ENCODE measurements at regions not wholly inside any gene's neighbourhood (a gene's known extent, or its start where the extent isn't known, plus 50 kb on each side); places are given as distances from the start of the nearest gene placed in this dataset.

DNA sequence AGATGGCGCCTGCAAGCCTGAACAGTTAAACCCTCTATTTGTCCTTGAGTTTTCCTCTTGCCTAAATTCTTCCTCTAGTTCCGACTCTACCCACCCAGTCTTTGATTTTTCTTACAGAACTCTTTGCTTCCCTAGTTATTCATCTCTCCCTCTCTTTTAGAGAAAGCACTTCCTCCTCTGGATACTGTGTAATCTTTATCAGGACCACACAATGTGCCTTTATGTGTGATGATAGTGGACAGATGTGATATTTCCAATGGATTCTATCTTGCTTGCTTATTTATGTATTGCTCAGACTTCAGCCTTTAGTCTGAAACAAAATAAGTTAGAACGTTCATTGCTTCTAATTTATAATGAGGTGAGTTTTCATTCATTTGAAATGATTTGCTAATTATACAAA, 79.5 kb upstream of the CAV2 start:
- no peak for DNase-seq (ENCODE audit: low spot score)

GRCh38 chr7:116421298-116421697, 78.2 kb upstream of the CAV2 start:
- no peak for DNase-seq (ENCODE audit: low spot score)

DNA sequence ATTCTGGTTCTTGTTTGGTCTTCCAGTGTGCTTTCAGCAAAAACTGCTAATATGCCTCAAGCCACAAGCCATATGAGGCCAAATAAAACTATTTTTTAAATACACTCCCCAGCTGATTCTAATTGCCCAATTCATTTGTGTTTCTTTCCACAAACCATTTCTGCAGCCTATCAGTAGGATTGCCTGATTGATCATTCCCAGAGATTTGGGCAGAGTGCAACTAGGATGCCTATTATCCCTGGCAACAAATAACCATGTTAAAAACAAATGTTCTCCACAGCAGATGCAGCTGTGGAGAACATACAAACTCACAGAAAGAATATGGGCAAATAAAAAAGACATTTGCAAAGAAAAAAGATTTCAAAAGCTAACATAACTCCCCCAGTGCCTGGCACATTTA, 76.9 kb upstream of the CAV2 start:
- DNase-seq (ENCODE audit: low spot score), result no peak

DNA sequence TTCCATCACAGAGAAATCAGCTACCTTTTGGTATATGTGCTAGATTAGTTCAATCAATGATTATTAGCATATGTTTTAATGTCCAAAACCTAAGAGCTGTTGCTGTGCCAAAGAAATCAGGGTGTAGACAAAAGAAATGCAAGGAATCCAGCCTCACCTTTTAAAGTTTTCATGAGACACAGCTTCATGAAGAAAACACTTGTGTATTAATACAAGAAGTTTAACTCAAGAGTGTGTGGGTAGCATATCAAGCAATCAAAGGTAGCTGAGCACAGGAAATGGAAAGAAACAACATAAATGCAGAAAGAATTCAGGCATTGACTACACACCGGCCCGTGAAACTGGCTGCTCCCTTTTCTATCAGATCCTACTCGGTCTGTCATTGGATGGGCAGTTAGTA, 76.0 kb upstream of the CAV2 start:
- DNase-seq (ENCODE audit: low spot score), result no peak

GRCh38 chr7:116425647-116426209, 73.8 kb upstream of the CAV2 start:
- DNase-seq (ENCODE audit: low spot score), result no peak

- DNase-seq (ENCODE audit: low spot score), result no peak
Measured at GRCh38 chr7:116426428-116427156, 72.9 kb upstream of the CAV2 start.

GRCh38 chr7:116429986-116430619, 69.4 kb upstream of the CAV2 start:
- DNase-seq (ENCODE audit: low spot score), result no peak

DNA sequence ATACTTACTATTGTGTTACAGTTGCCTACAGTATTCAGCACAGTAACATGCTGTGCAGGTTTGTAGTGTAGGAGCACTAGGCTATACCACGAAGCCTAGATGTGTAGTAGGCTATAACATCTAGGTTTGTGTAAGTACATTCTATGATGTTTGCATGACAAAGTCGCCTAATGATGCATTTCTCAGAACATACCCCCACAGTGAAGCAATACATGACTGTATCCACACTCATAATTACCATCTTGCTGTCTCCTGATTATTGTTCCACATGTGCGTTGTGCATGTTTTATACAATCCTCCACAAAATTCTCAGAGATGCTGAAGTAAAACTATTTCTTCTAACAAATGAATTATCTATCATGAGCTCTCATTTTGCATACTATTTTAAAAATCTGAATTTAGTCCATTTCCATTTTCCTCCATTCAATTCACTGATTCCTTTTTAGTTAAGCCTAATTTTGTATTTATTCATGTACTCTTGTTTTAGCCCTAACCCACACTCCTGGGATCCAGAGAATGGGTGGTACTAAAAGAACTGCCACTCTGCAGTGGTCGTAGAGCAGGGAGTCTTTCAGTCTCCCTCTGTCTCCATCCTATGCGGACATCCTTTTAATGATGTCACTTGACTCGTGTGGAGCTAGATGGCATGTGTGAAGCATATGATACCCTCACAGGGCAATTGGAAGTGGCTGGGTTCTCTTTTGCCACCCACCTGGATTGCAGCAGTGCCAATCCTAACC, 67.6 kb upstream of the CAV2 start:
- no peak for DNase-seq (ENCODE audit: low spot score)

DNA sequence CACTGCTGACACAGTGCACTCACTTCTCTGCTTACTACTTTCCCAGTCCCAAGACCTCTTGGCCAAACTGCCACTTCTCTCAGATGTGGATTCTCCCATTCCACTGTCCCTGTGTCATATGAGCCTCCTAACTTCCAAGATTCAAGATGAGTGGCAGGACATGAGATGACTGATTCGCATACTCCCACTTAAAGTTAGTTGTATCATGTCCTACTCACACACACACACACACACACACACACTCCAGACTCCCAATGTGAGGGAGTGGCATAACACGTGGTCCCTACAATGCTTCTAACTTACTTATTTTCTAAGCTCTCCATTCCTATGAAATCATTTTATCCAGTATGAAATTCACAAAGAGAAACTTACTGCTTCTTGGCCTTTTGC, 67.0 kb upstream of the CAV2 start:
- no peak for DNase-seq (ENCODE audit: low spot score)

DNA sequence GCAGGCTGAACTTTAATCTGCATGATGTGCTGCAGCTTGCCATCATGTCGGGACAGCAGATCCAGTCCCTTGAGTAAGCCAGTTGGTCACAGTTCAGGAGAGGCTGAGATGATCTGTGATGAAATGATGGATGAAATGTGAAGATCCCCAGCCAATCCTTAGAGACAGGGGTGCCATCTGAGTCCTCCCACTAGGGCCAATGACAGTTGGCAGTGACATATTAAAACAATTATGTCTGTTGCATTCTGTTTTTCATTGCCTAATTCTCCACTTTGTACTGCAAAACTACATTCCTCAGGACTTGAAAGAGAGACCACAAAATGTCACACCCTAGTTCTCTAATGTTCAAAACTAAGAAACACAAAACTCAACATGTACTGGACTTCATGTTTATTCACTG, 66.3 kb upstream of the CAV2 start:
- no peak for DNase-seq (ENCODE audit: low spot score)

- DNase-seq (ENCODE audit: low spot score), result no peak
Measured at GRCh38 chr7:116434820-116435341, 64.7 kb upstream of the CAV2 start.

DNA sequence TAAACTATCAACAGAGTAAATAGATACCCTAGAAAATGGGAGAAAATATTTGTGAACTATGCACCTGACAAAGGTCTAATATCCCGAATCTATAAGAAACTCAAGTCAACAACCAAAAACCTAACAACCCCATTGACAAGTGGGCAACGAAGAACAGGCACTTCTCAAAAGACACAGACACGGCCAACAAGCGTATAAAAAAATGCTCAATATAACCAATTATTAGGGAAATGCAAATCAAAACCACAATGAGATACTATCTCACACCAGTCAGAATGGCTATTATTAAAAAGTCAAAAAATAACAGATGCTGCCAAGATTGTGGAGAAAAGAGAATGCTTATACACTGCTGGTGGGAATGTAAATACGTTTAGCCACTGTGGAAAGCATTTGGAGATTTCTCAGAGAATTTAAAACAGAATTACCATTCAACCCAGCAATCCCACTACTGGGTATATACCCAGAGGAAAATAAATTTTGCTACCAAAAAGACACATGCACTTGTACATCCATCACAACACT, 63.2 kb upstream of the CAV2 start:
- no peak for DNase-seq (ENCODE audit: low spot score)

DNA sequence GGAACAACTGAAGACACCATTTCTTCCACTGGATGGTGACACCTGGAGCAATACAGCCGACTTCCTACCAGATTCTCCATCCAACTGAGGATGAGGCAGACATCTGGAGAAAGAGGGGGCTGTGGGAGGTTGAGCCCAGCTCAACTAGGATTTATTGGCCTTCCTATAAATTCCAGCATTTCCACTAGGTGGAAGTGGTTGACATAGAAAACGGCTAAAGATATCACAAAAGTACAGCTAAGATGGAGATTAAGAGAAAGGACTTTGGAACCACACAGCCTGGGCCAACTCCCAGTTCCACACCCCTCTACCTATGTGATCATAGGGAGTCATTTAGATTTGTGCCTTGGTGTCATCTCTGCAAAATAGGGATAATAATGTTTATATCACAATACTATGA, 61.3 kb upstream of the CAV2 start:
- peak; percentile 57 for DNase-seq (ENCODE audit: low spot score)

GRCh38 chr7:116439005-116439404, 60.5 kb upstream of the CAV2 start:
- no peak for DNase-seq (ENCODE audit: low spot score)

GRCh38 chr7:116439841-116440549, 59.5 kb upstream of the CAV2 start:
- DNase-seq (ENCODE audit: low spot score), result no peak

DNA sequence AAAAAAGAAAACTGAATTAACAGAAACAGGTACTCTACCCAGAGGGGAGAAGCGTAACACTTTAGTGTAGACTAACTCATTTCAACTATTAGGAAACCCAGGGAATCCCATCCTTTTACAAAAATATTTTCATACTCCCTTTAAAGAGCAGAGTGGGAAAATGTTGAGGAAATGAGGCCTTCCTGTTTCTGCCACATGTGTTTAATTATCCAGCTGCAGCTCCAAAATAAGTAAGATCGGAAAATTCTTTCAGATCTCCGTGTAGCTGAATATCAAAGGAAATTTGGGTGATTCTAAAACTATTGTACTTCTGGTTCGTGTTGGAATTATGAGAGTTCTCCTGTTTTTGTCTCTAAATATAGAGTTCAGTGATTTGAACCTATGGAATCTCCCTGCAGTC, 58.0 kb upstream of the CAV2 start:
- no peak for DNase-seq (ENCODE audit: low spot score)

GRCh38 chr7:116443101-116443523, 56.4 kb upstream of the CAV2 start:
- peak; percentile 95 for DNase-seq (ENCODE audit: low spot score)

DNA sequence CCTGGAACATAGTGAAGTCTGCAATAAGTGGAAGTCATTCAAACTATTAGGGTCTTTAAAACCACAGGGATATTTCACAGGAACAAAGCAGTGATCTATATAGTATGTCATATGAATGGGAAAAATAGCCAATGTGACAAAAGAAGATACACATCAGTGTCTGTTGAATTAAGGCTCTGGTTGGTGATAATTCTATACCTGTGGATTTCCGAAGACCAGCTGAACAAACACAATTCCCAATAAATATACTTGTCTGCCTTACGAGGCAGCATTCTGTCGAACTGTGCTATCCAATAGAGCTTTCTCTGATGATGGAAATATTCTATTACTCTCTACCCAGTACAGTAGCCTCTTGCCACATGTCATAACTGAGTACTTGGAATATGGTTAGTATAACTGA, 55.9 kb upstream of the CAV2 start:
- DNase-seq (ENCODE audit: low spot score), result no peak

GRCh38 chr7:116445447-116446211, 53.9 kb upstream of the CAV2 start:
- no peak for DNase-seq (ENCODE audit: low spot score)

- no peak for DNase-seq (ENCODE audit: low spot score)
Measured at GRCh38 chr7:116446212-116446855, 53.2 kb upstream of the CAV2 start.

GRCh38 chr7:116447436-116447835, 52.1 kb upstream of the CAV2 start:
- no peak for DNase-seq (ENCODE audit: low spot score)

All from SW480 (cell line).